Ishikawa (cell line): ENCODE measurements at regions not wholly inside any gene's neighbourhood (a gene's known extent, or its start where the extent isn't known, plus 50 kb on each side); places are given as distances from the start of the nearest gene placed in this dataset.

Experiments
- CREB1 ChIP-seq: IDR thresholded peaks from 2 replicates; pipeline ENCODE4 v1.6.1; 2012; ENCODE audit warnings: low read depth
- EGR1 ChIP-seq: IDR thresholded peaks from 2 replicates; pipeline ENCODE4 v1.6.1; 2012
- EP300 ChIP-seq: IDR thresholded peaks from 2 replicates; pipeline ENCODE4 v1.6.1; 2012; ENCODE audit warnings: borderline replicate concordance
- FOXM1 ChIP-seq: IDR thresholded peaks from 2 replicates; pipeline ENCODE4 v1.6.1; 2012; ENCODE audit warnings: low read depth, borderline replicate concordance
- MAX ChIP-seq: IDR thresholded peaks from 2 replicates; pipeline ENCODE4 v1.6.1; 2012
- RAD21 ChIP-seq: IDR thresholded peaks from 2 replicates; pipeline ENCODE4 v1.6.1; 2012; ENCODE audit warnings: low read depth
- REST ChIP-seq: IDR thresholded peaks from 2 replicates; pipeline ENCODE4 v1.6.1; 2012; ENCODE audit warnings: low read depth, mild to moderate bottlenecking
- YY1 ChIP-seq: IDR thresholded peaks from 2 replicates; pipeline ENCODE4 v1.6.1; 2012; ENCODE audit warnings: low read depth

- TF ChIP-seq MAX = no peak
- TF ChIP-seq EP300 = no peak
- no peak for TF ChIP-seq CREB1
- no peak for TF ChIP-seq EGR1
- TF ChIP-seq RAD21 = no peak
- TF ChIP-seq FOXM1 = no peak
- no peak for TF ChIP-seq REST
- TF ChIP-seq YY1 = no peak
These were observed 63.9 kb upstream of the PAX8 start for GRCh38 chr2:113342650-113343049.
